IPS-18a (cell line): ENCODE measurements at regions not wholly inside any gene's neighbourhood (a gene's known extent, or its start where the extent isn't known, plus 50 kb on each side); places are given as distances from the start of the nearest gene placed in this dataset.

Source experiments
- H3K27ac ChIP-seq: one replicate; pipeline ENCODE4 v1.5.1; 2013; ENCODE audit warnings: low read length
- H3K27me3 ChIP-seq: one replicate; pipeline ENCODE4 v1.6.1; 2013; ENCODE audit warnings: mild to moderate bottlenecking, low read length; ENCODE audit not compliant: control insufficient read depth, insufficient read depth
- H3K36me3 ChIP-seq: one replicate; pipeline ENCODE4 v1.6.1; 2013; ENCODE audit warnings: low read depth, low read length; ENCODE audit not compliant: control insufficient read depth
- H3K4me1 ChIP-seq: one replicate; pipeline ENCODE4 v1.6.1; 2013; ENCODE audit warnings: low read depth, low read length; ENCODE audit not compliant: control insufficient read depth
- H3K4me3 ChIP-seq: one replicate; pipeline ENCODE4 v1.5.1; 2013; ENCODE audit warnings: low read length
- H3K9ac ChIP-seq: one replicate; pipeline ENCODE4 v1.6.1; 2013; ENCODE audit warnings: mild to moderate bottlenecking, low read length, moderate library complexity
- H3K9me3 ChIP-seq: one replicate; pipeline ENCODE4 v1.6.1; 2013; ENCODE audit warnings: low read depth, low read length; ENCODE audit not compliant: control insufficient read depth

- Histone ChIP-seq H3K36me3 (no peaks in the 10 kb centered on the region), H3K9me3 (no peaks in the 10 kb centered on the region), H3K4me3 (no peak overlapping the region), H3K9ac (no peak overlapping the region), H3K27ac (no peak overlapping the region), H3K27me3 (no peaks in the 10 kb centered on the region), H3K4me1 (peaks cover 6% of the 10 kb centered on the region)
Measured at GRCh38 chr9:108584860-108585259, 270.9 kb downstream of the ACTL7B start.

GRCh38 chr9:108582726-108583125 is 273.1 kb downstream of the ACTL7B start:
- Histone ChIP-seq H3K9ac (no peak overlapping the region), H3K9me3 (no peaks in the 10 kb centered on the region), H3K4me1 (peaks cover 6% of the 10 kb centered on the region), H3K27ac (no peak overlapping the region), H3K27me3 (no peaks in the 10 kb centered on the region), H3K36me3 (no peaks in the 10 kb centered on the region), H3K4me3 (no peak overlapping the region)

GRCh38 chr9:108579757-108580439 is 275.9 kb downstream of the ACTL7B start:
- H3K27me3 ChIP-seq = no peaks in the 10 kb centered on the region
- no peak overlapping the region for H3K27ac ChIP-seq
- H3K4me3 ChIP-seq = no peak overlapping the region
- no peaks in the 10 kb centered on the region for H3K4me1 ChIP-seq
- H3K36me3 ChIP-seq = no peaks in the 10 kb centered on the region
- H3K9me3 ChIP-seq = no peaks in the 10 kb centered on the region
- no peak overlapping the region for H3K9ac ChIP-seq

- Histone ChIP-seq H3K4me1 (no peaks in the 10 kb centered on the region), H3K9ac (no peak overlapping the region), H3K36me3 (no peaks in the 10 kb centered on the region), H3K27me3 (no peaks in the 10 kb centered on the region), H3K4me3 (no peak overlapping the region), H3K9me3 (no peaks in the 10 kb centered on the region), H3K27ac (no peak overlapping the region)
Measured at GRCh38 chr9:108575276-108575675, 280.5 kb downstream of the ACTL7B start.

- Histone ChIP-seq H3K27me3 (no peaks in the 10 kb centered on the region), H3K4me1 (no peaks in the 10 kb centered on the region), H3K27ac (no peak overlapping the region), H3K36me3 (no peaks in the 10 kb centered on the region), H3K4me3 (no peak overlapping the region), H3K9ac (no peak overlapping the region), H3K9me3 (no peaks in the 10 kb centered on the region)
Measured at GRCh38 chr9:108569624-108570023, 286.2 kb downstream of the ACTL7B start.

GRCh38 chr9:108568093-108568492 is 287.7 kb downstream of the ACTL7B start:
- no peaks in the 10 kb centered on the region for H3K9me3 ChIP-seq
- no peaks in the 10 kb centered on the region for H3K27me3 ChIP-seq
- H3K9ac ChIP-seq = no peak overlapping the region
- H3K27ac ChIP-seq = no peak overlapping the region
- H3K4me3 ChIP-seq = no peak overlapping the region
- H3K36me3 ChIP-seq = no peaks in the 10 kb centered on the region
- no peaks in the 10 kb centered on the region for H3K4me1 ChIP-seq

GRCh38 chr9:108567571-108567970 is 288.2 kb downstream of the ACTL7B start:
- Histone ChIP-seq H3K9me3 (no peaks in the 10 kb centered on the region), H3K27ac (no peak overlapping the region), H3K4me1 (no peaks in the 10 kb centered on the region), H3K9ac (no peak overlapping the region), H3K36me3 (no peaks in the 10 kb centered on the region), H3K27me3 (no peaks in the 10 kb centered on the region), H3K4me3 (no peak overlapping the region)

- no peak overlapping the region for H3K27ac ChIP-seq
- H3K4me3 ChIP-seq = no peak overlapping the region
- no peaks in the 10 kb centered on the region for H3K36me3 ChIP-seq
- H3K9me3 ChIP-seq = no peaks in the 10 kb centered on the region
- H3K4me1 ChIP-seq = no peaks in the 10 kb centered on the region
- H3K9ac ChIP-seq = no peak overlapping the region
- H3K27me3 ChIP-seq = no peaks in the 10 kb centered on the region
Measured at GRCh38 chr9:108565651-108566378, 290.0 kb downstream of the ACTL7B start.

GRCh38 chr9:108562176-108562575 is 293.6 kb downstream of the ACTL7B start:
- no peaks in the 10 kb centered on the region for H3K27me3 ChIP-seq
- no peak overlapping the region for H3K27ac ChIP-seq
- H3K9ac ChIP-seq = no peak overlapping the region

GRCh38 chr9:108559432-108559831 is 296.4 kb downstream of the ACTL7B start:
- Histone ChIP-seq H3K4me3 (no peak overlapping the region), H3K27ac (no peak overlapping the region), H3K4me1 (no peaks in the 10 kb centered on the region), H3K27me3 (no peaks in the 10 kb centered on the region), H3K9ac (no peak overlapping the region), H3K36me3 (no peaks in the 10 kb centered on the region), H3K9me3 (no peaks in the 10 kb centered on the region)

More at GRCh38 chr9:108562176-108562575, 293.6 kb downstream of the ACTL7B start:
- H3K36me3 ChIP-seq = no peaks in the 10 kb centered on the region
- H3K9me3 ChIP-seq = no peaks in the 10 kb centered on the region
- no peak overlapping the region for H3K4me3 ChIP-seq
- no peaks in the 10 kb centered on the region for H3K4me1 ChIP-seq

- H3K36me3 ChIP-seq = no peaks in the 10 kb centered on the region
- H3K27ac ChIP-seq = no peak overlapping the region
- H3K4me1 ChIP-seq = no peaks in the 10 kb centered on the region
- H3K9ac ChIP-seq = no peak overlapping the region
- H3K9me3 ChIP-seq = no peaks in the 10 kb centered on the region
- H3K27me3 ChIP-seq = no peaks in the 10 kb centered on the region
- H3K4me3 ChIP-seq = no peak overlapping the region
Measured at GRCh38 chr9:108554831-108555230, 301.0 kb downstream of the ACTL7B start.

GRCh38 chr9:108553111-108553635 is 302.6 kb downstream of the ACTL7B start:
- Histone ChIP-seq H3K4me3 (no peak overlapping the region), H3K27ac (no peak overlapping the region), H3K4me1 (peaks cover 4% of the 10 kb centered on the region), H3K9me3 (no peaks in the 10 kb centered on the region), H3K27me3 (no peaks in the 10 kb centered on the region), H3K9ac (no peak overlapping the region), H3K36me3 (no peaks in the 10 kb centered on the region)
